Karpas-422 (cell line): ENCODE measurements at regions not wholly inside any gene's neighbourhood (a gene's known extent, or its start where the extent isn't known, plus 50 kb on each side); places are given as distances from the start of the nearest gene placed in this dataset.

ENCODE experiments used
- DNase-seq: peaks from one replicate; pipeline ENCODE4 v3.0.0-alpha.2; 2015
- H2AFZ ChIP-seq: fragments of 200-600 bp; sonication (generic); 2 replicates; pipeline ENCODE4 v1.6.1; 2014; ENCODE audit warnings: antibody characterized with exemption, low read length, mixed read lengths
- H3K27ac ChIP-seq: fragments of 200-600 bp; sonication (generic); 2 replicates; pipeline ENCODE4 v1.5.1; 2014; ENCODE audit warnings: mild to moderate bottlenecking, low read length, moderate library complexity
- H3K27me3 ChIP-seq: fragments of 200-600 bp; sonication (generic); 2 replicates; pipeline ENCODE4 v1.6.1; 2014; ENCODE audit warnings: low read length, mixed read lengths
- H3K36me3 ChIP-seq: fragments of 200-600 bp; sonication (generic); 2 replicates; pipeline ENCODE4 v1.6.1; 2014; ENCODE audit warnings: low read length, mixed read lengths; ENCODE audit not compliant: insufficient read depth
- H3K4me1 ChIP-seq: fragments of 200-600 bp; sonication (generic); 2 replicates; pipeline ENCODE4 v1.6.1; 2014; ENCODE audit warnings: mild to moderate bottlenecking, low read length, mixed read lengths
- H3K4me2 ChIP-seq: fragments of 200-600 bp; sonication (generic); 2 replicates; pipeline ENCODE4 v1.6.1; 2014; ENCODE audit warnings: low read length, low read depth, mild to moderate bottlenecking; ENCODE audit not compliant: poor library complexity, severe bottlenecking
- H3K4me3 ChIP-seq: fragments of 200-600 bp; sonication (generic); 2 replicates; pipeline ENCODE4 v1.5.1; 2014; ENCODE audit warnings: mild to moderate bottlenecking, antibody characterized with exemption, low read length, mixed read lengths
- H3K79me2 ChIP-seq: fragments of 200-600 bp; sonication (generic); 2 replicates; pipeline ENCODE4 v1.6.1; 2014; ENCODE audit warnings: mild to moderate bottlenecking, low read length, mixed read lengths
- H3K9ac ChIP-seq: fragments of 200-600 bp; sonication (generic); 2 replicates; pipeline ENCODE4 v1.6.0; 2014; ENCODE audit warnings: low read length
- H3K9me2 ChIP-seq: fragments of 200-600 bp; sonication (generic), shearing (Covaris generic); replicated peaks from 2 replicates; pipeline ENCODE4 v1.6.0; 2014; ENCODE audit warnings: mild to moderate bottlenecking, low read length, moderate library complexity; ENCODE audit not compliant: insufficient read depth
- H3K9me3 ChIP-seq: fragments of 300-700, 200-600 bp; sonication (generic); 2 replicates; pipeline ENCODE4 v1.6.1; 2014; ENCODE audit warnings: low read length, mixed read lengths
- H4K20me1 ChIP-seq: fragments of 200-600 bp; sonication (generic); 2 replicates; pipeline ENCODE4 v1.6.1; 2014; ENCODE audit warnings: mild to moderate bottlenecking, antibody characterized with exemption, low read length, low read depth; ENCODE audit not compliant: insufficient read depth

DNA sequence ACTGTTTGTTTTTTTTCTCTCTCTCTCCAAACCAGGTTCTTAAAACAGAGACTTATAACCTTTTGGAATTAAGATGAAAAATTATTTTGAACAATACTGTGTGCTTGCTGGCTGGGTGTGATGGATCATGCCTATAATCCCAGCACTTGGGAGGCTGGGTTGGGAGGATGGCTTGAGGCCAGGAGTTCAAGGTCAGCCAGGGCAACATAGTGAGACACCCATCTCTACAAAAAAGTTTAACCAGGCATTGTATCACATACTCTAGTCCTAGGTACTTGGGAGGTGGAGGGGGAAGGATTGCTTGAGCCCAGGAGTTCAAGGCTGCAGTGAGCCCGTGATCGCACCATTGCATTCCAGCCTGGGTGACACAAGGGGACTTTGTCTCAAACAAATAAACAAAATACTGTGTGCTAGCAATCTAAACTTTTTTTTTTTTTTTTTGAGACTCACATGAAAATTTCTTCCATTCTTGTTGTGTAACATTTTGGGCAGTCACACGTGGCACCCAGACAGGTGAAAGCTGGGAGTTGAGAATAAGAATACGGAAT is 379.6 kb downstream of the ETNK1 start:
- H3K27ac ChIP-seq, result no peak overlapping the region
- DNase-seq, result no peak
- no peaks in the 10 kb centered on the region for H3K36me3 ChIP-seq
- H2AFZ ChIP-seq, result no peak overlapping the region
- no peak overlapping the region for H3K4me2 ChIP-seq
- 0 out of 2 replicates have a peak, but pooled peaks cover 3% of the 10 kb centered on the region for H3K27me3 ChIP-seq
- no peak overlapping the region for H3K4me3 ChIP-seq
- no peaks in the 10 kb centered on the region for H4K20me1 ChIP-seq
- H3K9me3 ChIP-seq, result no peaks in the 10 kb centered on the region
- no peaks in the 10 kb centered on the region for H3K4me1 ChIP-seq
- no peaks in the 10 kb centered on the region for H3K9me2 ChIP-seq
- H3K79me2 ChIP-seq, result no peaks in the 10 kb centered on the region
- H3K9ac ChIP-seq, result no peak overlapping the region

DNA sequence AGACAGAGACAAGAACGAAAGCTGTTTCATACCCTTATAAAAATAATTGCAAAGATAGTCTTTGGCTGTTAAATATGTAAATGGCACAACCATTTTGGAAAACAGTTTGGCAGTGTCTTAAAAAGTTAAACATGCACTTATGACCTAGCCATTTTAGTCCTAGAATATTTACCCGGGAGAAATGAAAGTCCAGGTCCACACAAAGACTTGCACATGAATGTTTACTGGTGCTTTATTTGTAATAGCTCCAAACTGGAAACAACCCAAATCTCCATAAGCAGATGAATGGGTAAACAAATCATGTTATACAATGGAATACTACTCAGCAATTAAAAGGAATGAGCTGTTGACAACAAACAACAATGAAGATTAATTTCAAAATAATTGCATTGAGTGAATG is 380.4 kb downstream of the ETNK1 start:
- no peaks in the 10 kb centered on the region for H3K4me1 ChIP-seq
- no peak overlapping the region for H2AFZ ChIP-seq
- H3K27me3 ChIP-seq, result 0 out of 2 replicates have a peak, but pooled peaks cover under 1% of the 10 kb centered on the region
- H3K9me2 ChIP-seq, result no peaks in the 10 kb centered on the region
- H3K9ac ChIP-seq, result no peak overlapping the region
- H4K20me1 ChIP-seq, result no peaks in the 10 kb centered on the region
- H3K4me2 ChIP-seq, result no peak overlapping the region
- no peak for DNase-seq
- H3K27ac ChIP-seq, result no peak overlapping the region
- no peaks in the 10 kb centered on the region for H3K36me3 ChIP-seq
- H3K4me3 ChIP-seq, result no peak overlapping the region
- no peaks in the 10 kb centered on the region for H3K79me2 ChIP-seq
- H3K9me3 ChIP-seq, result no peaks in the 10 kb centered on the region

- Histone ChIP-seq H3K4me2 (no peak overlapping the region), H4K20me1 (no peaks in the 10 kb centered on the region), H3K27me3 (no peaks in the 10 kb centered on the region), H3K9ac (no peak overlapping the region), H3K79me2 (no peaks in the 10 kb centered on the region), H2AFZ (no peak overlapping the region), H3K9me3 (no peaks in the 10 kb centered on the region), H3K4me1 (no peaks in the 10 kb centered on the region), H3K27ac (no peak overlapping the region), H3K4me3 (no peak overlapping the region), H3K36me3 (no peaks in the 10 kb centered on the region), H3K9me2 (no peaks in the 10 kb centered on the region)
- no peak for DNase-seq
Measured at GRCh38 chr12:23006413-23006812, 381.4 kb downstream of the ETNK1 start.

DNA sequence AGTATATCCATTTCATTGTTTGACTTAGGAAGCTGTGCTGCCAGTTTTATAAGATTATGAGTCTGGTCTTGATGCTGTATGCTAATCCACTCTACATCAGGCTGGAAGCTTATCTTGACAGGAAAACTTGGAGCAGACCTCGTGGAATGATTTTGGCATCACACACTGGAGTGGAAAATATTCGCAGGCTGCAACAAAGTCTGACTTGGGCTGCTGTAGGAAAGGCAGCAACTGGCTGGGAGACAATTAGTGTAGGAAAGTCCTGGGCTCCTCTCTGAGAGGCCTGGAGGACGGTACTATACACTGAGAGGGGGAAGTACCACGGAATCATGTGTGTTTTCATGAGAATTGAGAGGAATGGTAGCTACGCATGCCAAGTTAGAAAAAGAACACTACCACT is 383.7 kb downstream of the ETNK1 start:
- Histone ChIP-seq H3K9me2 (no peaks in the 10 kb centered on the region), H2AFZ (no peak overlapping the region), H3K27me3 (no peaks in the 10 kb centered on the region), H3K9me3 (no peaks in the 10 kb centered on the region), H3K9ac (no peak overlapping the region), H4K20me1 (no peaks in the 10 kb centered on the region), H3K27ac (no peak overlapping the region), H3K4me3 (no peak overlapping the region), H3K79me2 (no peaks in the 10 kb centered on the region), H3K36me3 (no peaks in the 10 kb centered on the region), H3K4me2 (no peak overlapping the region), H3K4me1 (no peaks in the 10 kb centered on the region)
- DNase-seq, result no peak

- no peak overlapping the region for H3K9ac ChIP-seq
- no peak for DNase-seq
- no peaks in the 10 kb centered on the region for H3K79me2 ChIP-seq
- no peaks in the 10 kb centered on the region for H3K36me3 ChIP-seq
- no peaks in the 10 kb centered on the region for H3K27me3 ChIP-seq
- H3K9me3 ChIP-seq, result no peaks in the 10 kb centered on the region
- H3K27ac ChIP-seq, result no peak overlapping the region
- H3K9me2 ChIP-seq, result no peaks in the 10 kb centered on the region
- no peak overlapping the region for H3K4me2 ChIP-seq
- no peaks in the 10 kb centered on the region for H3K4me1 ChIP-seq
- no peak overlapping the region for H3K4me3 ChIP-seq
- no peaks in the 10 kb centered on the region for H4K20me1 ChIP-seq
- H2AFZ ChIP-seq, result no peak overlapping the region
Measured at GRCh38 chr12:23014749-23015148, 389.8 kb downstream of the ETNK1 start.

DNA sequence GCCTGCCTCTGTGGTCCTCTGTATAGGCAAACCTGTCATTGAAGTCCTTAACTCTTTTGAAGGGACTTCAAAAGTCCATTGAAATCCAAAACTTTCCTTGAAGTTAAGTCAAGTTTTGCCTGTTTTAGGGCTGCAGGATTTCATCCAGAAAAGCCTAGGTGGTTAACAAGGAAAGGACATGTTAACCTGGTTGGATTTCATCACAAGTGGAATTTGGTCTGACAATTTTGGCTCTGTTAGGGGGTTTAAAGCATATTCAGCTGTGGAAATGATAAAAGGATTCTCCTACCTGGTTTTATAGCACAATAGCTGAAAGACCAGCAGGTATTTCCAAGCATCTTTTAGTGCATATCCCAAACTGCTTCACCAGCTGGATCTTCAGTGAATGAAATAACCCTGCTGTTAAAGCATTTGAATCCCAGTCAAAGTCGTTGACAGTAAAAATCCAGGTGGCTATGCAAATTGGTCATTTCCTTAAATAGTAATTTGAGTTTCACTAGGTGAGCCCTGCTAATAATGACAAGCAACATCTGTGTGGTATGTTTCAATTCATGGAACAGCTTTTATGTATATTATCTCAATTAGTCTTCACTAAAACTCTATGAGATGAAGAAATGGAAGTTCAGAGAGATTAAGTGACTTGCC is 400.5 kb downstream of the ETNK1 start:
- Histone ChIP-seq H3K27me3 (no peaks in the 10 kb centered on the region), H4K20me1 (no peaks in the 10 kb centered on the region), H3K4me1 (peaks cover 8% of the 10 kb centered on the region), H2AFZ (no peak overlapping the region), H3K9me2 (no peaks in the 10 kb centered on the region), H3K36me3 (no peaks in the 10 kb centered on the region), H3K27ac (no peak overlapping the region), H3K79me2 (no peaks in the 10 kb centered on the region), H3K4me3 (no peak overlapping the region), H3K9me3 (no peaks in the 10 kb centered on the region), H3K9ac (no peak overlapping the region), H3K4me2 (no peak overlapping the region)
- no peak for DNase-seq

- H3K9ac ChIP-seq, result no peak overlapping the region
- H3K9me2 ChIP-seq, result no peaks in the 10 kb centered on the region
- no peak overlapping the region for H3K27ac ChIP-seq
- H2AFZ ChIP-seq, result no peak overlapping the region
- H3K27me3 ChIP-seq, result no peaks in the 10 kb centered on the region
- no peaks in the 10 kb centered on the region for H3K36me3 ChIP-seq
- H3K79me2 ChIP-seq, result no peaks in the 10 kb centered on the region
- H4K20me1 ChIP-seq, result no peaks in the 10 kb centered on the region
- H3K9me3 ChIP-seq, result no peaks in the 10 kb centered on the region
- peaks cover 8% of the 10 kb centered on the region for H3K4me1 ChIP-seq
- H3K4me2 ChIP-seq, result no peak overlapping the region
- H3K4me3 ChIP-seq, result no peak overlapping the region
- DNase-seq, result no peak
Measured at GRCh38 chr12:23028158-23028802, 403.3 kb downstream of the ETNK1 start.

DNA sequence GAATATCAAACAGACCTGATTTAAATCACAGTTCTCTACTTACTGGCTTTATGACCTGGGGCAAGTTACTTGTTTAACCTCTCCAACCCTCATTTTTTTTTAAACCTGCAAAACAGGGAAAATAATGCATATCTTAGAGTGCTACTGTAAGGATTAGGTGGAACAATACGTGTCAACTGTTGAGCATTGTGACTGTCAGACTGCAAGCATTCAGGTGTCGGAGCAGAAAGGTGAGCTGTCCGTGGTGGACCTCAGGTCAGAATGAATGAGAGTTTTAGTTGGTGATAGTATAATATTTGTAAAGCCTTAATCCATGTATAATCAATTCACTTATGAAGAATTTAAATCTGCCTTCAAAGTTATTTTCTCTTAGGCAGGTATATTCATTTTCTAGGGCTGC is 404.2 kb downstream of the ETNK1 start:
- no peaks in the 10 kb centered on the region for H3K79me2 ChIP-seq
- peaks cover 8% of the 10 kb centered on the region for H3K4me1 ChIP-seq
- no peaks in the 10 kb centered on the region for H4K20me1 ChIP-seq

More for the DNA sequence above, 404.2 kb downstream of the ETNK1 start:
- H3K9me2 ChIP-seq, result no peaks in the 10 kb centered on the region
- DNase-seq, result no peak
- H3K9me3 ChIP-seq, result no peaks in the 10 kb centered on the region
- no peak overlapping the region for H3K9ac ChIP-seq
- H3K27me3 ChIP-seq, result no peaks in the 10 kb centered on the region
- H3K27ac ChIP-seq, result no peak overlapping the region
- H3K36me3 ChIP-seq, result no peaks in the 10 kb centered on the region
- H3K4me3 ChIP-seq, result no peak overlapping the region
- H2AFZ ChIP-seq, result no peak overlapping the region
- no peak overlapping the region for H3K4me2 ChIP-seq
